SU-DHL-6 (cell line): ENCODE measurements at regions not wholly inside any gene's neighbourhood (a gene's known extent, or its start where the extent isn't known, plus 50 kb on each side); places are given as distances from the start of the nearest gene placed in this dataset.

Experiments used
- H2AFZ ChIP-seq: fragments of 200-600 bp; sonication (generic); 2 replicates; pipeline ENCODE4 v1.6.1; 2014; ENCODE audit warnings: low read depth, mild to moderate bottlenecking, moderate library complexity, mixed read lengths, antibody characterized with exemption, low read length; ENCODE audit not compliant: severe bottlenecking
- H3F3A ChIP-seq: fragments of 200-600 bp; shearing (Covaris generic); 2 replicates; pipeline ENCODE4 v1.6.0; 2016; ENCODE audit warnings: antibody characterized with exemption, mild to moderate bottlenecking; ENCODE audit not compliant: insufficient read depth
- H3K27ac ChIP-seq: fragments of 200-600 bp; sonication (generic); 2 replicates; pipeline ENCODE4 v1.5.1; 2016; ENCODE audit warnings: low read depth, mild to moderate bottlenecking, low read length, moderate library complexity, mixed read lengths
- H3K27me3 ChIP-seq: fragments of 200-600 bp; sonication (generic), shearing (Covaris generic); 2 replicates; pipeline ENCODE4 v1.6.0; 2014; ENCODE audit warnings: mild to moderate bottlenecking, low read length
- H3K36me3 ChIP-seq: fragments of 200-600 bp; sonication (generic); 2 replicates; pipeline ENCODE4 v1.6.1; 2014; ENCODE audit warnings: mild to moderate bottlenecking, low read length, mixed read lengths
- H3K4me2 ChIP-seq: fragments of 300-600, 200-600 bp; shearing (Covaris generic), sonication (generic); 2 replicates; pipeline ENCODE4 v1.6.0; 2014; ENCODE audit warnings: low read length, low read depth, mild to moderate bottlenecking; ENCODE audit not compliant: poor library complexity, severe bottlenecking
- H3K4me3 ChIP-seq: fragments of 200-600 bp; sonication (generic); 2 replicates; pipeline ENCODE4 v1.5.1; 2014; ENCODE audit warnings: antibody characterized with exemption, low read length, mild to moderate bottlenecking, mixed read lengths; ENCODE audit not compliant: insufficient read depth, poor library complexity, severe bottlenecking
- H3K79me2 ChIP-seq: fragments of 200-600 bp; sonication (generic); 2 replicates; pipeline ENCODE4 v1.6.1; 2014; ENCODE audit warnings: mild to moderate bottlenecking, low read length, moderate library complexity; ENCODE audit not compliant: insufficient read depth
- H3K9ac ChIP-seq: fragments of 200-600 bp; sonication (generic); 2 replicates; pipeline ENCODE4 v1.7.0; 2014; ENCODE audit warnings: mild to moderate bottlenecking, low read length
- H3K9me2 ChIP-seq: fragments of 200-600 bp; sonication (generic); replicated peaks from 2 replicates; pipeline ENCODE4 v1.6.1; 2014; ENCODE audit warnings: low read length; ENCODE audit not compliant: insufficient read depth
- H3K9me3 ChIP-seq: fragments of 200-600 bp; sonication (generic); 2 replicates; pipeline ENCODE4 v1.6.1; 2014; ENCODE audit warnings: low read length, mixed read lengths; ENCODE audit not compliant: insufficient read depth
- H4K20me1 ChIP-seq: fragments of 200-600 bp; sonication (generic); 2 replicates; pipeline ENCODE4 v1.6.1; 2014; ENCODE audit warnings: low read depth, mild to moderate bottlenecking, antibody characterized with exemption, low read length, moderate library complexity, mixed read lengths
- EZH2phosphoT487 ChIP-seq: fragments of 200-600 bp; sonication (generic), shearing (Covaris generic); conservative IDR thresholded peaks from 2 replicates; pipeline ENCODE4 v1.6.1; 2018; ENCODE audit warnings: mild to moderate bottlenecking, antibody characterized with exemption, low read length, moderate library complexity, mixed read lengths
- TF ChIP-seq, protein P1 (sequence below): fragments of 200-600 bp; sonication (generic); IDR thresholded peaks from one replicate; pipeline ENCODE4 v1.5.1; 2017; ENCODE audit warnings: antibody characterized with exemption, mild to moderate bottlenecking, low read length, moderate library complexity; ENCODE audit not compliant: insufficient read depth, poor library complexity, severe bottlenecking

DNA sequence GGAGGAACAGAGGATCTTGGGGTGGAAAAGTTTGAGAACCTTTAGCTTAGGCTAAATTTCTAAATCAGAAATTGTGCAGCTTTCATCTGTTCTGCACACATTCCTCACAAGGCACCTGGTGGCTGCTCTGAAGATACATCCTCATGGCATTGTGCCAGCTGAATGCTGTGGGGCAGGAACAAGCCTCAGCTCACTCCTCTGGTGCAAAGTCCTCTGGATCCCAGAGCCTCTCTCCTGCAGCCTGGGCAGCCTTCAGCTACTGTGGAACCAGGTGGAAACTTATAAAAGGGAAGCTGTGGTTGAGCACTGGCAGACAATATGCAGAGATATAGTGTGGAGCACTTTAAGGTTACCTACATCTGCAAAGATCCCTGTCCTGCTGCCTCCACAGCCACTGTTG, 72.3 kb downstream of the KCTD12 start:
- no peaks in the 10 kb centered on the region for H3K36me3 ChIP-seq
- no peaks in the 10 kb centered on the region for H3K9me3 ChIP-seq
- no peak overlapping the region for H3K27ac ChIP-seq
- H3K4me2 ChIP-seq = no peak overlapping the region
- H3K27me3 ChIP-seq = no peaks in the 10 kb centered on the region
- H3K4me3 ChIP-seq = no peak overlapping the region
- H3K9ac ChIP-seq = no peak overlapping the region
- H3K9me2 ChIP-seq = no peaks in the 10 kb centered on the region
- H4K20me1 ChIP-seq = no peaks in the 10 kb centered on the region
- TF ChIP-seq EZH2phosphoT487 = no peak
- TF ChIP-seq, protein P1, sequence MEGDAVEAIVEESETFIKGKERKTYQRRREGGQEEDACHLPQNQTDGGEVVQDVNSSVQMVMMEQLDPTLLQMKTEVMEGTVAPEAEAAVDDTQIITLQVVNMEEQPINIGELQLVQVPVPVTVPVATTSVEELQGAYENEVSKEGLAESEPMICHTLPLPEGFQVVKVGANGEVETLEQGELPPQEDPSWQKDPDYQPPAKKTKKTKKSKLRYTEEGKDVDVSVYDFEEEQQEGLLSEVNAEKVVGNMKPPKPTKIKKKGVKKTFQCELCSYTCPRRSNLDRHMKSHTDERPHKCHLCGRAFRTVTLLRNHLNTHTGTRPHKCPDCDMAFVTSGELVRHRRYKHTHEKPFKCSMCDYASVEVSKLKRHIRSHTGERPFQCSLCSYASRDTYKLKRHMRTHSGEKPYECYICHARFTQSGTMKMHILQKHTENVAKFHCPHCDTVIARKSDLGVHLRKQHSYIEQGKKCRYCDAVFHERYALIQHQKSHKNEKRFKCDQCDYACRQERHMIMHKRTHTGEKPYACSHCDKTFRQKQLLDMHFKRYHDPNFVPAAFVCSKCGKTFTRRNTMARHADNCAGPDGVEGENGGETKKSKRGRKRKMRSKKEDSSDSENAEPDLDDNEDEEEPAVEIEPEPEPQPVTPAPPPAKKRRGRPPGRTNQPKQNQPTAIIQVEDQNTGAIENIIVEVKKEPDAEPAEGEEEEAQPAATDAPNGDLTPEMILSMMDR = no peak
- H3F3A ChIP-seq = no peaks in the 10 kb centered on the region
- H2AFZ ChIP-seq = no peak overlapping the region
- no peaks in the 10 kb centered on the region for H3K79me2 ChIP-seq

DNA sequence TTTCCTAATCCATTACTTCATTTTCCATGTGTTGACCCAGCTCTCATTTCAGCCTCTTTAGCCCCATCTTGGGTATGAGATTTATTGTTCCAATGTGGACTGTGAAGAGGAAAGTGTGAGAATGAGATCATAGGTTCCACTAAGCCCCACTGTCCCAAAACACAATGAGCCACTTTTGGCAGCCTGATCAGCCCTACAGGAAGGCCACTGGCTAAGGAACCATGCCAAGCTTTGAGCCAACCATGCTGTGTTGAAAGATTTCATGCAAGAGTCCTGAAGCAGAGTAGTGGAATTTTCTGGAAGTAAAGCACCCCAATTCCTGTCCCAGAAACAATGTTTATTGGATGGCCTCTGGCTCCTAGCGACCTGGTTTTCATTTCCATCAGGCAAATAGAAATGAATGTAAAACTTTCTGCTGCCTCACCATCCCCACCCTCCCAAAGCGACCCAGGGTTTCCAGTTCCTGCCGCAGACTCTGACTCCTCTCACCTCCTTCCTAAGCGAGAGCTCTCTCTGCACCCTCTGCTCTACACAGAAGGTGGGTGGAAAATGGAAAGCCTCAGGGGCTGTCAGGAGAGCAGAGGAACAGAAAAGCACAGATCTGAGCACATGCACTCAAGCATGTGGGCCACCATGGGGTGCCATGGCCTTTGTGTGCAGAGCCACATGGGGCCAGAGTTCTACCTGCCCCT, 73.1 kb downstream of the KCTD12 start:
- H3K36me3 ChIP-seq = no peaks in the 10 kb centered on the region
- no peaks in the 10 kb centered on the region for H3F3A ChIP-seq
- no peaks in the 10 kb centered on the region for H4K20me1 ChIP-seq
- H3K9me3 ChIP-seq = no peaks in the 10 kb centered on the region
- no peak overlapping the region for H3K9ac ChIP-seq
- no peaks in the 10 kb centered on the region for H3K9me2 ChIP-seq
- no peak overlapping the region for H2AFZ ChIP-seq
- no peak for TF ChIP-seq EZH2phosphoT487
- TF ChIP-seq, protein P1 = no peak
- no peak overlapping the region for H3K27ac ChIP-seq
- no peak overlapping the region for H3K4me2 ChIP-seq
- H3K79me2 ChIP-seq = no peaks in the 10 kb centered on the region
- no peak overlapping the region for H3K4me3 ChIP-seq
- no peaks in the 10 kb centered on the region for H3K27me3 ChIP-seq

DNA sequence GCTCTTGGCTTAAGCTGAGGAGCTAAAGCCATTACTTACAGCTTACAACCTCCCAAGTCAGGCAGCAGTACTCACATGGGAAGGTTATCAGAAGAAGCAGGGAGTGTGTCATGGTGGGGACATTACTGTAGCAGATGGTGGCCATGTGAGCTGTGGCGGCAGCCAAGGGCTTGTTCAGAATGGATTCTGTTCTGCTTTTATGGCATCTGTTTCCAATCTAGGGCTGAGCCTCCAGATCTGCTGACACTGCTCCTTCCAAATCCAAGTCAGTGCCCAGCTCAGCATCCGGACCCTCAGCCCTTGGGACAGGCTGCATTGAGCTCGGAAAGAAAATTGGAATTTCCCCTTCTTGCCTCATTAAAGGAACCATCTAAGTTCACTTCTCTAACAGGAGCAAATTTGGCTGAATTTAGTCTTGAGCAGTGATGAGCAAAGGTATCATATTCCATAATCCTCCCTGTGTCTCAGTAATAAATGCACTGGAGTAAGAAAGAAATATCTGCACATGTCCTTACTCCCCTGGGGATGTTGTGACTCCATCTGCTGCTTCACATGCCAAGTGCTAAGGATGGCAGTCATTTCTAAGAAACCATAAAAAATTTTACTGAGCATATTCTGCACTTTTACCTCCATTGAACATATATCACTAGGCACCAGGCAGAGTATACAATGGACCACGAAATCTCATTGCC, 73.9 kb downstream of the KCTD12 start:
- Histone ChIP-seq H3K36me3 (no peaks in the 10 kb centered on the region), H3K27me3 (no peaks in the 10 kb centered on the region), H3F3A (no peaks in the 10 kb centered on the region), H3K9ac (no peak overlapping the region), H2AFZ (no peak overlapping the region), H3K9me3 (no peaks in the 10 kb centered on the region), H3K79me2 (no peaks in the 10 kb centered on the region), H3K4me2 (no peak overlapping the region), H3K9me2 (no peaks in the 10 kb centered on the region), H4K20me1 (no peaks in the 10 kb centered on the region), H3K27ac (no peak overlapping the region), H3K4me3 (no peak overlapping the region)
- TF ChIP-seq EZH2phosphoT487 = no peak
- TF ChIP-seq, protein P1 = no peak
